ENCODE measurements at regions not wholly inside any gene's neighbourhood (a gene's known extent, or its start where the extent isn't known, plus 50 kb on each side); places are given as distances from the start of the nearest gene placed in this dataset.
"Not testable (repeated sequence)": the region's sequence is repeated elsewhere in the genome, so short reads cannot be mapped to it uniquely, and the experiment has no call there.

DNA sequence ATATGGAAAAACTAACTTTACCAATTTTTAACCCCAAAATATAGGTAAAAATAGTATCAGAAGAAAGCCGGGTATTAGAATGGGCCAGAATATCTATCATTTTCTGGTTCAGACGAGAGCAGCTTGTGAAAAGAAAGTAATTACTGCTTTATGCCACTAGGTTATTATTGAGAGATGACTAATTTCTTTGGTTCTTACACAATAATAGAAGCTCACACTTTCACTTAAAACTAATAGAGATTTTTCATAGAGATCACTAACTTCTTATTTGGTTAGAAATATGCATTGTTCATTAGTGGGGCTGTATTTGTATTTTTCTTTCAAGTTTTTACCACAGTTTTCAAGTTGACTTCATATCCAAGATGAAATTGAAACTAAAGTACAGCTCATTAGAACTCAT lies 1241.2 kb upstream of the FLRT2 start:
- no peak for DNase-seq

DNA sequence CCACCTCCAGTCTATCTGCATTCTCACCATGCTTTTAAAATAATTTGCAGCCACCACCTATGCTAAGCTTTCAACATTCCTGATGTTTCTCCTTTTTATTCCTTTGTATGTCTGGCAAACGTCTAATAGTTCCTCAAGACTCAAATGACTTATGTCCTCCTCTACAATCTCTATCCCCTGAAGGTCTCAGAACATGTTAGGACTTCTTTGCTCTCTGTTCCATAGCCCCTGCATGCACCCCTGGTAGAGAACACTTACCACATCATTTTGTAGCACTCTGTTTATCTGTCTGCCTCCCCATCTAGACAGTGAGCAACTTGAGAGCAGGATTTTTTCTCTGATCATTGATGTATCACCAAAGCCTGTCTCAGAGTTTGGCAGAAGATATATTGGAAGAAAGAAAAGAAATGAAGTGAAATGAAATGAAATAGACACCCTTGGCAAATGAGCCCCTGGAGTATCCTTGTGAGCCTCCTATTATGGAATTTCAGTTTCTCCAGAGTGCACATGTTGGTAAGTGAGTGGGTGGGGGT lies 1231.2 kb upstream of the FLRT2 start:
- DNase-seq, result no peak

DNA sequence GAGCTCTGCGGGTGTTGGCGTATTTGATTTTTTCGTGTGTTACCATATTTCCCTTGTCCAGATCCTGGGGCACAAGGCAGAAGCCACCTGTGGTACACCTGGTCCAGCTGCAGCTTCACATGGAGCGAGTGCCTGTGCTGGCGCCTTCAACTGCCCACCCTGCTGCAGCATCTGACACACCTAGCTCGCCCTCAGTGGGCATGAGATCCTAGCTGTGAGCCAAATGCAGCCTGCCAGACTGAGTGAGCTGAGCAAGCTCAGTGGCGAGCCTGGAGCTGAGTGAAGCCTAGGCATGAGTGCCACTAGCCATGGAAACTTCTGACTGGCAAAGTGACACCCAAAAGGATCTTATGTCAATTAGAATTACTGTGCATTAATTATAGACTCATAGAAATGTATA lies 1226.8 kb upstream of the FLRT2 start:
- DNase-seq, result no peak

DNA sequence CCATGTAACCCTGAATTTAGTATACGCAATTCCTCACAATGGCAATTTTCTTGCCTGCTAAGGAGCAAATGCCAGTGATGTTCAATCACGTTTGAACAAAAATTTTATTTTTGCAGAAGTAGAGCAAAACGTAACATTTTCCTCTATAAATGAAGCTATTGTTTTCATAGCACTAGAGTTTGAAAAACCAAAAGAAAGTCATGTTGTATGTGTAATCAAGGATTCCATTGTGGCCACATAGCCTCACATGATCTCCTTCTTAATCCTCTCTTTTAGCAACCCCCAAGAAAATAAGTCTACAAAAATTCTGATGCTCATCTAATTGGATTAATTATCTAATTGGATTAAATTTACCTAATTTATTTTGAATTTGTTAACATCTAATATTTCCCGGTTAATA lies 1217.4 kb upstream of the FLRT2 start:
- DNase-seq, result no peak

DNA sequence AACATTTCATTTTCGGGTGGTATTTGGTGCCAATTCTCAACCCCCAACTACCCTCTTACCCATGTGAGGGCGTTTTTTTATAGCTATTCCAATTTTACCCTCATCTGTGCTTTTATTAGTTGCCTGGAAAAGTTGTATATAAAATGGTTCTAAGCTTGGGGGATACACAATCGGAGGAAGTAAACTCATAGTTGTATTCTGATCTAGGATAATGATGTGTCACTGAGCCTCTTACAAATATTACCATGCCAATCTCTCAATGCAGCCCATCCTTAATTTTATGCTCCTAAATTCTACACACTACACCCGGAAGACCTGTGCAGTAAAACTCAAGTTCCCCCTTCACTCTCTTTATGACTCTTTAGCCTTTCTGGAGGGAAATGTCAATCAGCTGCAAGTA lies 1206.5 kb upstream of the FLRT2 start:
- no peak for DNase-seq

DNA sequence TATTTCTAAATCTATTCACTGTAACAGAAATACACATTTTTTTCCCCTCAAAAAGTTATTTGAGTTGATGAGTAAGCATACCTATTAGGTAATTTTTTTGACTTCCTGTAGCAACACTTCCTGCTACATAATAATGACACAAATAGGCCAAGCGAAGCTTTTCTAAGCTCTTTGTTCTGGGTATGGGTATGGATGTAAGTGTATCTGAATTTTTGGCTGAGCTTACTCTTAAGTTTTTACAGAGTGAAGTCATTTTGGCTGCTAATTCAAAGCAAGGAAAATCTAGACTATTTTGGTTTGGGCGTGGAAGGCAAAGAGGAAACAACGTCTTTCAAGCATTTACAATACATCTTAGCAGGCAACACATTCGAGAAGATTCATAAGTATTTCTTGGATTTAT lies 1206.0 kb upstream of the FLRT2 start:
- no peak for DNase-seq

DNA sequence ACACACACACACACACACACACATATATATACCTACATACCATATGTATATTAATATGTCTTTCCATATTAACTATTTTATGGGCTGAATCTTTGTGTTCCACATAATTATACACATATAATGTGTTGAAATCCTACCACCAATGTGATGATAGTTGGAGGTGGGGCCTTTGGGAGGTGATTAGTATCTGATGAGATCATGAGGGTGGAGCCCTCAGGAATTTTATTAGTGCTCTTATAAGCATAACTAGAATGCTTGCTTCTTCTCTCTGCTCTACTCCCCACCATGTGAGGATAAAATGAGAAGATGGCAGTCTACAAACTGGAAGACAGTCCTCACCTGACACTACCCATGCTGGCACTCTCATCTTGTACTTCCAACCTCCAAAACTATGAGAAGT lies 1193.5 kb upstream of the FLRT2 start:
- no peak for DNase-seq

DNA sequence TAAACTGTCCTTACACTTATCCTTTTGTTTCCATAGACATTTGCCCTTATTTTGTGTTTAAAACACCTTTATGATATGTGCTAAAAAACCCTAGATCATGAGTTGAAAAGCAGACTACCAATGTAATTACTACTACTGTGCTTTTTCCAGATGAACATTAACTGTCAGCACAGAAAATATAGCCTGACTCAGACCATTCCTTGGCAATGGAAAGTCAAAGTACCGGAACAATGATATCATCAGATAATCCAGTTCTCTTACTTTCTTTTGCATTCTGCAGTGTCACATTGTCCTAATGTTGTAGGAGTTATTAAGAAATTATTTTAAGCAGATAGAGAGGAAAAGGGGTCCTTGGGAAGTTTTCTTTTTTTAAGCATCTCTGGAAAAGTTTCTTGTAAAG lies 1189.0 kb upstream of the FLRT2 start:
- DNase-seq, result no peak

DNA sequence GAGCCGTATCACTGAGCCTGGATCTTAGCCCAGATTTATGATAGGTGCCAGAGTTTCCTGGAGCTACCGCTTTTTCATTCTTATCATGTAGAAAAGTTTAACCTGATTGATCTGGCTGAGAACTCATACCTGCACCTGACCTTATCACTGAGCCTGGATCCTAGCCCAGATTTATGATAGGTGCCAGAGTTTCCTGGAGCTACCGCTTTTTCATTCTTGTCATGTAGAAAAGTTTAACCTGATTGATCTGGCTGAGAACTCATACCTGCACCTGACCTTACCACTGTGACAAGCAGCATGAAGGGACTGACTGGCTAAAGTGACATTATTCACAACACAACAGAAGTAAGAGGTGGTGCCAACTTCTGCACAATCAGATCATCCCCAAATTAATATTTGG lies 1188.1 kb upstream of the FLRT2 start:
- not testable (repeated sequence) for DNase-seq

DNA sequence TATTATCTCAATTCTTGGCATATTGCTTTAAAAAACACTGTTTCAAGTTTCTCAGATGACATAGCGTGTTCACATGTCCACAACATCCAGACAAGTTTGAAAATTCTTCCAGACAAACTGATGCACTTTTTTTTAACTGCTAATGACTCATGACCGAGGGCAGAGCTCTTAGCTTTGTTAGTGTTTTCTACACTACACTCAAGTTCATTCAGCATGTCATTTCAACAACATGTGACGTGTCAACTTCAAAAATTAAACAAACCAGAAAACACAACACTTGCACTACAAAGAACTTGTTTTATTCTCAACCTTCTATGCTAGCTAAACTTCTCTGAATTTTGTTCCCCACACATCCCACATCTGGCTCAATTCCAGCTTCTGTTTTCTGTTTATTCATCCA lies 1186.3 kb upstream of the FLRT2 start:
- DNase-seq, result no peak

DNA sequence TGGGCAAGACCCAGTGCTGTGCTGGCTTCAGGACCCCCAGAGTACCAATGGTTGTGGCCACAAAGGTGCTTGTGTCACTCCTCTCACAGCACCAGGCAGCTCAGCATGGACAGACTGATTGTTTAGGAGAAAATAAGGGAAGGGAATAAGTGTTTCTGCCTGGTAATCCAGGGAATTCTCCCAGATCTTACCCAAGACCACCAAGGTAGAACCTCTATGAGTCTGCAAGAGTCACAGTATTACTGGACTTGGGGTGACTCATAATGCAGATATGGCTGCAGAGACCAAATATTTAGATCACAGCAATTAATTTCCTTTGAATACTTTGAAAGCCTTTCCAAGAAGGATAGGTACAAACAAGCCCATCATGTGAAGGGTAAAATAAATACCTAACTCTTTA lies 1178.3 kb upstream of the FLRT2 start:
- no peak for DNase-seq

DNA sequence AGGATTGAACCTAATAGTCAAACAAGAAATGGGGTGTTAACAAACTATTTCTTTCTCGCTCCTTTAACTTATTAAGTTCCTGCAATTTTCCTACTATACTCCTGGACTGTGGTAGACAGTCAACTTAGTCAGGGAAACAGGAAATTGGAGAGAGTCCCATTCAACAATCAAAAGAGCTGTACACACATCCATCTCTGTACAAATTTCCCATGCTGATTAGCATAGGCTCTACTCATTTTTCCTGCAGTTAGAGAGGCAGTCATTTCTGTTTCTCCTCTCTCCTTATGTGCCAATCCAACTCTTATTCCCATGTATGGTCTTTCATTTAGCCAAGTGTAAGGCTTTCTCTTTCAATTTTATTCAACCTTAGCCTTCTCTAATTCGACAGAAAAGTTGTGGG lies 1168.5 kb upstream of the FLRT2 start:
- no peak for DNase-seq

DNA sequence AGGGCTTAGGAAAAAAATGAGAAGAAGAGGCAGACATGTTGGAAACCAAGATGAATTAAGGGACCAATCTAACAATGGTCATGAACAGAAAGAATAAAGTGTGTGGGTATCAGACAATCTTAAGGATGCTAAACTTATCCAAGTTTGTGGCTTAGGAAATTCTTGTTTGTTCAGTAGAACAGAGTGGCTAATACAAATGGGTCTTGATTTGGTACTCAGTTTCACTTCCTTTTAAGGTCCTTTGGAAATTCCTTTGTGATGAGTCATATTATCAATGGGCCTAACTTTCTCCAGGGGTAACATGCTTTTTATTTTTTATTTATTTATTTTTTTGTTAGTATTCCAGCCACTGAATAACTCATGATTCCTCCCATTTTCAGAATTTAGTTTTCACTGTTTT lies 1154.7 kb upstream of the FLRT2 start:
- DNase-seq, result no peak

DNA sequence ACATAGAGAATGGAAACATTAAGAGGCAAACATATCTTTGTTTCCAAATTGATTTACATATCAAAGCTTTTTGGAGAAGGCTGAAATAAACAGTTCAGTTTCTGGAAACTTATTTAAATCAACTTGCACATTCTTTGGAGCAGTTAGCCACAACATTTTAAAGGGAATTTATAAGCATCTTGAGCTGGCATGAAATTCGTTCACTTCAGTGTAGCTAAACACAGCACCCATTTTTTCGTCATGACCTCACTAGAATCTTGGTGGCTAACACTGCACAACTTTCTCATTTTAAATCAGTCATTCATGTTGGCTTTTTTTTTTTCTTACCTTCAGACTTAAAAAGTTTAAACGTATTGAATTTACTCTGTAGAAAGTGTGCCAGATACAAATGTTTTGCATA lies 1139.9 kb upstream of the FLRT2 start:
- no peak for DNase-seq

DNA sequence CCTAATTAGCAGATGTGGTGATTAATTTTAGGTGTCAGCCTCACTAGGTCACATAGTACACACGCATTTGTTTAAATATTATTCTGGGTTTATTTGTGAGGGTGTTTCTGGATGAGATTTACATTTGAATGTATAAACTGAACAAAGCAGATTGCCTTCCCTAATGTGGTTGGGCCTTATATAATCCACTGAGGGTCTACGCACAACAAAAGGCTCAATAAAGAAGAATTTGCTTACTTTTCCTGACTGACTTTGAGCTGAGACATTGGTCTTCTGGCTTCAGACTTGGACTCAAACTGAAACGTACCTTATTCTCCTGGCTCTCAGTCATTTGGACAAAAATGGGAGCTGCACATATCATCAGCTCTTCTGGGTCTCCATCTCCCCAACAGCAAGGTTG lies 1132.3 kb upstream of the FLRT2 start:
- no peak for DNase-seq

DNA sequence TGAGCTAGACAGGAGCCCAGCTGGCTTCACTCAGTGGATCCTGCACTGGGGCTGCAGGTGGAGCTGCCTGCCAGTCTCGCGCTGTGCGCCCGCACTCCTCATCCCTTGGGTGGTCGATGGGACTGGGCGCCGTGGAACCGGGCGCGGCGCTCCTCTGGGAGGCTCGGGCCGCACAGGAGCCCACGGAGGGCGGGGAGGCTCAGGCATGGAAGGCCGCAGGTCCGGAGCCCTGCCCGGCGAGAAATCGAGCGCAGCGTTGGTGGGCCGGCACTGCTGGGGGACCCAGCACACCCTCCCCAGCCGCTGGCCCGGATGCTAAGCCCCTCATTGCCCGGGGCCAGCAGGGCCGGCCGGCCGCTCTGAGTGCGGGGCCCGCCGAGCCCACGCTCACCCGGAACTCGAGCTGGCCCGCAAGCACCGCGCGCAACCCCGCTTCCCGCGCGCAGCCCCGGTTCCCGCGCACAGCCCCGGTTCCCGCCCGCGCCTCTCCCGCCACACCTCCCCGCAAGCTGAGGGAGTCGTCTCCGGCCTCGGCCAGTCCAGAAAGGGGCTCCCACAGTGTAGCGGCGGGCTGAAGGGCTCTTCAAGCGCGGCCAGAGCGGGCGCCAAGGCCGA lies 1130.5 kb upstream of the FLRT2 start:
- DNase-seq, result no peak

DNA sequence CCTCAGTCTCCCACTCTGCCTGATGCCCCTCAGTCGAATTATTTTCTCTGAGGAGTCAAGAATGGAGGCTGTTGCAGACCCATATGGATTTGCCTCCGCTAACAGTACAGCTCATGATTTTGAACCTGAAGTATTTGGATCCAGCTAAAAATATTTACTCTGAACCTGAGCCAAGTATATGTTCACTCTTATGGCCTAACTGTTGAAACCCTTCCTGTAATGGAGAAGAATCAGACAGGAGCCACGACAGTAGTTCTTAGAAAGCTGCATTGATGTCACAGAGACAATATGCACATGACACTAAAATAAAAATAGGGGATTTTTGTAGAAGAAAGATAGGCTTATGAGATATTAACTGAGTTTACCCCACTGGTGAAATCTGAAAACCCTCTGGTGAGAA lies 1128.3 kb upstream of the FLRT2 start:
- no peak for DNase-seq

DNA sequence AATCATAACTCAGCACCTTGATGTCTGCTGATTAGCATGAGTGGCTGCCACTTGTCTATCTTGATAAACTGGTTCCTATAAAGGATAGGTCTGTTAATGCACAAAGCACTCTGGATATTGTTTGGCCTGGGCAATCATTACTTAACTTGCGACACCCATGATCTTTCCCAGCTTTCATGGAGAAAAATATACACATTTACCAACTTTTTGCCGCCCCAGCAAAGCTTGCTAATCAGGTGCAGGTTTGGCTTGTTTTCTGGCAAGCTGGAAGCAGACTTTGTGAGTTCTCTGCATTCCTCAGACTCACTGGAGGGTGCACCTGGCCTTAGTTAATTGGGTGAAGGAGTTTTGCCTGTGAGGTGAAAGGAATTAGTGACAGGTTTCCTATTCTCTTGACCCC lies 1126.4 kb upstream of the FLRT2 start:
- DNase-seq, result no peak

DNA sequence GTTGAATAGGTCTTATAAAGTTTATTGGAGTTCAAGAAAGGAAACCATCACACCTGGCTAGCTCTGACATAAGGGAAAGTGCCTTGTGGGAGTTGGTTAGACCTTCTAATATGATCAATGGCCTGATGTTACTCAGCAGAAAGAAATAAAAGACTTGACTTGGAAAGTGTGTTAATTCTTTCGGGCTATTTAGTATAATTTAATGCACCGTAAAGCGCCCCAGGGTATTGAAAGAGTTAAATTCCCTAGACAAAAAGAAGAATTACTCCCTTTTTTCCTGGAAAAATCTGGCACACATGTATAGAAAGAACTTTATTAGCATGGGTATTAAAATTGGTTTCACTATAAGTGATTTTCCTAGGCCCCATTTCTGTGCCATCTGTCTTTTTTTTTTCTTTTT lies 1125.7 kb upstream of the FLRT2 start:
- DNase-seq, result no peak

DNA sequence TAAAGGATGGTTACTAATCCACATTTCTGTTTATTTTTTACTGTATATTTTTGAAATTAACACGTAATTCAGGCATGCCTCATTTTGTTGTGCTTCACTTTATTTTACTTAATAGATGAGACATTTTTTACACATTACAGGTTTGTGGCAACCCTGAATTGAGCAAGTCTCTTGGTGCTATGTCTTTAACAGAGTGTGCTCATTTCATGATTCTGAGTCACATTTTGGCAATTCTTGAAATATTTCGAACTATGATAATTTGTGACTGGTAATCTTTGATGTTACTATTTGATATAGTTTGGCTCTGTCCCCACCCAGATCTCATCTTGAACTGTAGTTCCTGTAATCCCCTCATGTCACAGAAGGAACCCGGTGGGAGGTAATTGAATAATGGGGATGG lies 1120.5 kb upstream of the FLRT2 start:
- no peak for DNase-seq

DNA sequence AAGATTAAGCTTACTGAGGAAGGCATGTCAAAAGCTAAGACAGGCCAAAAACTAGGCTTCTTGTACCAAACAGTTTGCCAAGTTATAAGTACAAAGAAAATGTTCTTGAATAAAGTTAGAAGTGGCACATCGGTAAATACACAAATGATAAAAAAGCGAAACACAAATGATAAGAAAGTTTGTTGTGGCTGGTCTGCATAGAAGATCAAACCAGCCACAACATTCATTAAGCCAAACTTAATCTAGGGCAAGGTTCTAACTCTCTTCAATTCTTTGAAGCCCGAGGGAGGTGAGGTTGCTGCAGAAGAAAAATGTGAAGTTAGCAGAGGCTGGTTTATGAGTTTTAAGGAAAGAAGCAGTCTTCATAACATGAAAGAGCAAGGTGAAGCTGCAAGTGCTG lies 1119.6 kb upstream of the FLRT2 start:
- DNase-seq, result no peak

DNA sequence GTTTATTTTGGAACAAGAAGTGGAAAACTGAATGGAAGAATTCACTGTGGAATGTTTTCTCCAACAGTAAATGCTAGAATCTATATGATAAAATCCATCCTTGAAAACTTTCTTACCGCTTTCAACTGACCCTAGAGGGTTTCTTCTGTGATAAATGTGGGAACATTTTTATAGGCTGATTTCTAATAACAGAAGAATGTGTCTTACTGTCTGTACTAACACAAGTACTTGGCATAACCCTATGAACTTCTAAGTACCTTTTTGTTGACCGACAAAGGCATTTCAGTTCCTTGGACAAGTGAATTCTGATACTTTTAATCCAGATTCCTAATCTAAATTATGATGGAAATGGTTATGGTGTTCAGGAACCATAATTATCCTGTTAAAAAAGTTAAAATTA lies 1109.7 kb upstream of the FLRT2 start:
- no peak for DNase-seq

DNA sequence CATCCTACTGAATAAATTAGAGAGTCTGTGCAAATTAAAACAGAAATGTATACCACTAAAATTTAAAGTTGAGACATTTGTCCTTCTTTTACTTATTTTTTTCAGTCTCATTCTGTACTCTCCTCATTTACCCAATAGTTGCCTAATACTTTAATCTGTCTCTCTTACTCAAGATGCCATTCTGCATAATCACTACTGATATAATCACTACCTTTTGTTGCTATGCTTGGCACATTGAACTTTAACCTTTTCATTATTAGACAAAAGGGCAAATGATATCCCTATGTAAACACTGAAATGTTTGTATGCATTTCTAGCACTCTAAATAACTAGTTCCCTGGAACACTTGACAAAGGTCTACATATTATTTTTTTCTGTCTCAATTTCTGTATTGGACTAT lies 1108.3 kb upstream of the FLRT2 start:
- no peak for DNase-seq

DNA sequence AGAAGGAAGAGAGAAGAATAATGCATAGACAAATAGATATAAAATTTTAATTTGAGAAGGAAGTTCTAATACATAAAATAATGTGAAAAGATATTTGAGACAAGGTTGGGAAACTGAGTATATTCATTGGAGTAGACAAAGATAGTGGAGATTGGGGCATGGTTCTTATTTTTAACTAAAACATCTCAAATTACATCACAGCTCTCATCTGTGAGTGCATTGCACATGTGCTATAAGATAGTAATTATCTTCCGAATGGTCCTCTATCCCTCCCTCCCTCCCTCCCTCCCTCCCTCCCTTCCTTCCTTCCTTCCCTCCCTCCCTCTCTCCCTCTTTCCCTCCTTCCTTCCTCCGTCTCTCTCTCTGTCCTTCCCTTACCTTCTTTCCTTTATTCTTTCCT lies 1104.0 kb upstream of the FLRT2 start:
- DNase-seq, result no peak

DNA sequence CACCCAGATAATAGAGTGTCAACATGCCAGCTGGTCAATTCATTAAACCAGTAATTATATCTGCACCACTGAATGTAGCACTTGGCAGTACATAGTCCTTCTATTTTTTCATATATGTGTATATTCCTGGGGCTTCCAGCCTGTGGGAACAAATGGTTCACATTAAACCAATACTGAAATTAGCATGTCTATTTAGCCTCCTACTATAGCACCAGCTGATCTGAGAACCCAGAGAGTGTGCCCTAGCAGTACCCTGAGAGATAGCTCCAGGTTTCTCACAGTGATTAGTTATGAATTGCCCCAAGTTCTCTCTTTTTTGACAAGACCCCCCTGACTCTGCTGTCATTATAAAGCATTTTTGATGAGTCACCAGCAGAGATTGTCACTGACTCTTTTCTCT lies 1097.3 kb upstream of the FLRT2 start:
- DNase-seq, result no peak

DNA sequence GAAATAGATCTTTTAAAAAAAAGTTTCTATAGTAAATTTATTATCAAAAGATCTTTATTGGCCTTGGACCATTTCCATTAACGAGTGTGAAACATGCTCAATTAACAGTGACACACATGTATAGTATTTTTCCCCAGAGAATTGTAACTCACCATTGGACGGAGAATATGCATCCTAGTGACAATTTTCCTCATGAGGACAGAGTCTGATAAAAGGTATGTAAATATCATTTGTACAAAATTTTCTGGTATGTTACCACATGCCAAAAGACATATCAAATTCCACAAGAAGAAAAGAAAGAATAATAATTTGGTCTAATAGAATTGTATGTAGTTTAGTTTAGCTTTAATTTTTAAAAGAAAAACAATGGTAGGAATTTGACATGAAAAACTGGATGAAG lies 1096.0 kb upstream of the FLRT2 start:
- no peak for DNase-seq
